ENCODE measurements at regions not wholly inside any gene's neighbourhood (a gene's known extent, or its start where the extent isn't known, plus 50 kb on each side); places are given as distances from the start of the nearest gene placed in this dataset.

- no peak for DNase-seq
Measured at GRCh38 chr2:239776436-239777005, 248.6 kb downstream of the NDUFA10 start.

- DNase-seq, result no peak
Measured at GRCh38 chr2:239775623-239776435, 249.3 kb downstream of the NDUFA10 start.

DNA sequence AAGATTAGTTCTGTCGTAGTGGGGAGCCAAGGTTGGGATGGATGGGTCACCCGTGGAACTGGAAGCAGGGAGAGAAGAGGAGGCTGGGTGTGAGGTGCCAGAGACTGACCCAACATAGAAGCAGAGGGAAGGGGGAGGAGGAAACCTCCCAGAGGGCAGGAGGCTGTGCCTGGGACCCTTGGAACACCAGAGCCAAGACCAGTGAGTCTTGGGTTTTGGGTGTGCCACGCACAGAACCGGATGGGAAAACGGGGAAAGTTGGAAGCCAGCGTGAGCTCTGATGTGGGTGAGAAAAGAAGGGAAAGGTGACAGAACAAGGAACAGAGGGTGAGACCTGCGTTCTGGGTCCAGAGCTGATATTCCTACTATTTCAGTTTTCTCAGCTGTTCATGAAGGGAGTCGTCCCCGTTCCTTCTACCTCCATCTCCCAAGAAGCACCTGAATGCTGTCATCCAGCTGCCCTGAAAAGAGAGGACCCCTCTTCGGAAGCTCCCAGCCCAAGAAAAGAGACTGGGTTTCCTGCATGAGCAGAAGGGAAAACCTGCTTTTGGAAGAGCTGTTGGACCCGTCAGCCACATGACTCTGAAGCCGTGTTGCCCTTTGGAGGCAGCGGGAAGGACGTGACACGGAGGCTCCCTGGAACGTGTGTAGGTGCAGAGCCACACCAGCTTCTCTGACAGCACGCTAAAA is 250.1 kb downstream of the NDUFA10 start:
- DNase-seq, result no peak

- DNase-seq, result no peak
Measured at GRCh38 chr2:239774142-239774462, 251.0 kb downstream of the NDUFA10 start.

DNA sequence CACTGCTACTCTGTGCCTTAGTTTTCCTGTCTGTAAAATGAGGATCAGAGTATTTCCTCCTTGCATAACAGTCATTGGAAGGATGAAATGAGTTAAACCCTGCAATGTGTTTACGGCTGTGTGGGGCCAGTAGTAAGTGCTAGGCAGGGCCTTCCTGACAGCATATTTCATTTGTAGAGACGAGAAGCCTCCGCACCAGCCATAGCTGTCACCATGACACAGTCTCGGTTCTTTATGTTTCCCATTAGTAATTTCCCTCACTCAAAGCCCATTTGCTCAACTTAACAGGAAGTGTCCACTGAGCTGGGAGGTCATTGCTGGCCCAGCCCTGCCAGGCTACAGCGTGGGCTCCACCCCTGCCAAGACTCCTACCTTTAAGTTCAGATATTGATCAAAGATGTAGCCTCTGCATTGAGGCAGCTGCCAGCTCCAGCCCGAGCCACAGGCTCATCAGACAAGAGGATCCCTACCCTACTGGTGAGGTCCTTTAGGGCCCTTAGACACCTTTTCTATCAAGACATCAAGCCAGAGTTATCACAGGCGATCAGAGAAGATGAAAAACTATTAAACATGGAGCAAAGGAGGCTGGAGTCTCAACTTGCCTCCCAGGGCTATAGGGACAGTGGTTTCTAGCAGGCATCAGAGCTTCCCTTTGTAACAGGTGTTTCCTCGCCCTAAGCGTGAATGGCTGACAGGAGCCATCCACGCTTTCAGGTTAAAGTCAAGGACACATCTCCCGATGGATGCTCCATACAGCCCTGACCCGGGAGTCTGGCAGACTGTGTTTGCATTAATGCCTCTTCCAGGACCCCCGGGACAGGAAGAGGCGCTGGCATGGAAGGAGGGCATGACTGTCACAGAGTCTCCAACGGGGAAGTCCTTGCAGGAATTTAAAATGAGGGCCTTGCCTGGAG is 251.7 kb downstream of the NDUFA10 start:
- no peak for DNase-seq

GRCh38 chr2:239772721-239773120 is 252.4 kb downstream of the NDUFA10 start:
- no peak for DNase-seq

GRCh38 chr2:239770246-239770639 is 254.9 kb downstream of the NDUFA10 start:
- no peak for DNase-seq

DNA sequence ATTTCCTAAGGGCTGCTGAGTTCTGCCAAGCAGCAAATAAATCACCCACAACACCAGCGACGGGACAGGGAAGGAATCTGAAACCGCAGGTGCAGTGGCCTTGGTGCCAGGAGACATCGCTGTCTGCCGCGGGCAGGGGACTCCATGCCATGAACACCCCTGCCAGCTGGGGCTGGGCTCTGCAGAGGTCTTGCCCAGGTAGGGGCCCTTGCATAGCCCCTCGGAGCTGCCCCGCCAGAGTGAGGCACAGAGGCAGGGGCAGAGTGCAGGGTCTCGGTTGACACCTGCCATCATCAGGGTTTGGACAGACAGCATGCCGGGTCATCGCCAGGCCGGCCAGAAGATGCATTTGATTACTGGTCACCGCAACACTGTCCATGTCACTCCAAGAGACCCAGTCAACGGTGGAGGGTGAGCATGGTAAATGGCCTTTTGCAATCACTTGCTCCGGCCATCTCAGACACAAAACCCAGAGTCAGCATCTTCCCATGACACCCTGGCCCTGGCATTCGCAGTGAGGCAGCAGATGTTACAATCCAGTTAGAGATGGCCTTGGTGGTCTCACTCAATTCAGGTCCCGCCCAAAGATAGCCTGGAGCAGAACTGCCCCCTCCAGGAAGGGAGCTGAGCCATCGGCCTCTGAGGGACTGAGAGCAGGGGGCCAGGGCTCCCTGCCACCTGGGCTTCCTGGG is 255.4 kb downstream of the NDUFA10 start:
- no peak for DNase-seq

- DNase-seq, result no peak
Measured at GRCh38 chr2:239768907-239769553, 256.1 kb downstream of the NDUFA10 start.

DNA sequence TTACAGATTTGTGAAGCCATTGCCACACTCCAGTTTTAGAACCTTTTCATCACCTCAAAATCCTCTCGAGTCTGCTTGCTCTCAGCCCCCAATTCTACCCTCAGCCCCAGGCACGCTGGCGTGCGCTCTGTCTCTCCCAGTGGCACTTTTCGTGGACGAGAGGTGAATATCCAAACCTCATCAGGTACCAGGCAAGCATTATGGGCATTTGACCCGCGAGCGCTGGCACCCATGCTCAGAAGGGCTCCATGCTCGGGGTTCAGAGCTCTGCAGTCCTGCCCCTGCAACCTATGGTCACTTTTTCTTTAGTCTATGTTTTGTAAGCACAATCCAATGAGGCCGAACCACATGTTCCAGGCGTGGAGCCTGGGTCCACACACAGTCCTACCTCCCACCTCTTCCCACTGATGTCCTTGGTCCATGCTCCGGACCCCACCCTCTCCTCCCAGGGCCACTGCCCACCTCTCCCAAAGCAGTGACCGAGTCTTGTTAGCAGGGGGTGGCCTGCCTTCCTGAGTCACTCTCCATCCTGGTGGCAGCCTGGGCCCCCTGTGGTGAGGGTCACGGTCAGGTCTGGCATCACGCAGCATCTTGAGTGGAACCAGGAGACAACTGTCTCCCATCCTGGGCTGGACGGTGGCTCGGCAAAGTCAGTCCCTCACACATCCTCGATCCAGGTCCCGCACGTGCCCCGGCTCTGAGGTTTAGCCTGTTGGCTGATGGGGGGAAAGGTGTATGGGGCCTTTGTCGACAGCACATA is 256.9 kb downstream of the NDUFA10 start:
- no peak for DNase-seq

DNA sequence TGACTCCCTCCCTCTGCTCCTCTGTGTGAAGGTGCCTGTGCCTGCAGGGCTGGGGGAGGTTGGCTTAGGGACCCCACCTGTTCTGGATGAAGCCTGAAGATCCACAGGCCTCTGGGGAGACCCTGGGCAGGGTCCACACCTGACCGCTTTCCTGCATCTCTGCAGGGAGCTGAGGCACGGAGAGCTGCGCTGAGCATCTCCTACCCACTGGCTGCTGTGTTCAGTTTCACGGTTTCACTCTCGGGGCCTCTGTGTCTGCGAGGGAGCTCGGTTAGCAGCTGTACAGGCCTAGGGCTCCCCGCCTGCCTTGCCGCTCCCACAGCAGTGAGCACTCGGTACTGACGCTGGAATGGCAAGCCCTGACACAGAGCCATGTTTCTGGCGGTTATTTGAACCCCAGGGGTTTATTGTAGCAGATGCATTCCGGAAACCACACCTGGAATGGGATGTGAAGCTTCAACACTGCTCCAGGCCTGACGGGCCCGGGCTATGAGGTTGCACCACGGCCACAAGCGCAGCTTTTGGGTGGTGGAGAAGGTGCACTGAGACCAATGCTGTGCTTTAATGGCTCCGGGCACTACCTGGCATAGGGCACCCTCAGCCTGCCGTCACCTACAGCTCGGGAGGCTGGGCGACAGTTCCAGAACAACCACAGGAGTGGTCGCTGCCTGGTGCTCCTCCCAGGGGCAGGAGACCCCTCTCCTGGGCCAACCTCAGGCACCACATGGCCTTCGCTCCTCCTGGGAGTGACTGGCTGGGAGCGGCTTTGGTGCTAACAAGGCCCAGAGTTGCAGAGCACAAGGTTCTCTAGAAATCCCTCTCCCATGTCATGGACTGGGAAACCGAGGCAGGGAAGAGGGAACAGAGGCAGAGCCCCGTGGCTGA is 257.9 kb downstream of the NDUFA10 start:
- DNase-seq, result no peak

DNA sequence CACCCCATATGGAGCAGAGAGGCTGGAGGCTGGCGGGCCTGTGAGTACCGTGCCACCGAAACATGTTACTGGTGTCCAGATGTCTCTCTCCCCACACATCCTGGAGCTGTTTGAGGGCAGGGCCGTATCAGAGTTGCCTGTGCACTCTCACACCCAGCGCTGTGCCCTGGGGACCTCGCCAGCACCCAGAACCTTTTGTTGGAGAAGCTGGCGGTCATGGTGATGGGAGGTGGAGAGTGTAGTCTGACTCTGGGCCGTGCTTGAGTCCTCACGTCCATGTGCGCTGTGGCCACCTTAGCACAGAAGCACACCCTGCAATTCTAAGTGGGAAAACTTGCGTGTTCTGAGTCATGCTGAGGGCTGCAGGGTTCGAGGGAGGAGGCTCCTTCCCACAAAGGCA is 259.2 kb downstream of the NDUFA10 start:
- DNase-seq, result no peak

DNA sequence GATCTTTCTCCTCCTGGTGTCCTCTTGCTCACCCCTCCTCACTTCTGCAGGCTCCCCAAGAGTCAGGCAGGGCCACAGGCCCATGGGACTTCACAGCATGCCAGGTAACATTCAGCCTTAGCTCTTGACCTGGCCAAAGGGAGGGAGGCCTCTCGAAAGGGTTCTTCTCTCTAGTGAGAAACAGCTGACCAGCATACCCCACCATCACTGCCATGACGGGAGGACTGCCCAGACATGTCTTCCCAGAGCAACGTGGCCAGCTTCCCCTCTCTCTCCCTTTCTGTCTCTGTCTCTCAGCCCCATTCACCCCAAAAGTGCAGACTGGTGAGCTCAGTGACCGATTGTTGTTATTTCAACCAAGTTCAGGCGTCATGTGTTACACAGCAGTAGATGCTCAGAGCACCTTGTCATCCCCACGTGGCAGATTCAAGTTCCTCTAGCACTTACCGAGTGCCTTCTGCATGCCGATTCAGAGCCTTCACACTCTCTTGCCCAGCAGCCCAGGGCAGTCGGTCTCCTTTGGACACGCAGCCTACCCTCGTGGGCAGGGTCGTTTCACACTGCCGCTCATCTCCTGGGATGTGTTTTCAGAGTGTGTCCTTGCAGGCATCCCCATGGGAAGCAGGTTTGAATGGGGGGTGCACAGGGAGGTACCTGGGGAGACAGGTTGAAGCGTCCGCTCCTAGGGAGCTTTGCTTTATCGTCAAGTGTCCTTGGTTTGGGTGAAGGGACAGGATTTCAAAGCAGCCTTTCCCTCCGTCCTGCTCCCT is 259.9 kb downstream of the NDUFA10 start:
- DNase-seq, result no peak

- DNase-seq, result no peak
Measured at GRCh38 chr2:239763433-239764097, 261.6 kb downstream of the NDUFA10 start.

DNA sequence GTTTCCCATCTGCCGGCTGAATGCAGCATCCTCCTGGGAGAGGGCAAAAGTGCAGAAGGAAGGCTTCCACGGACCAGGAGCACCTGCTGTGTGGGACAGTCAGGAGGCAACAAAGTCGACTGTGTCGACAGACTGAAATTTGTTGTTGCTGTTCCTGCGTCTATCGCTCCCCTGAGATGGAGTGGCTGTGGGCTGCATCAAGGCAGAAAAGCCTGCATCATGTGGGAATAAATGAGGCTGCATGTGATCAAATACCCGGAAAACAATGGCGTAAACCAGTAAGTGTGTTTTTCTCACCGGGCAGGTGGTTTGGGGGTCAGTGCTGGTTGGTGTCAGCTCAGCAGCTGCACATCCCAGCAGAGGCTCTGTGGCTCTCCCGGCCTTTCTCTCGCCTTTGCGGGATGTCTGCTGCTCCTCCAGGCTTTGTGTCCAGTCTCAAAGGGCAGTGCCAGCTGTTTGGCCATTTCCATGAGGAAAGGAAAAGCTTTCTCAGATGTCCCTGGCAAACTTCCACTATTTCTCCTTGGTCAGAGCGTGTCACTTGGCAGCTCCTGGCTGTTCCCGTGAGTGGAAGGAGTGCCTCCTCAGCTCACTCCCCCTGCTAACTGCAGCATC is 262.4 kb downstream of the NDUFA10 start:
- no peak for DNase-seq

- DNase-seq, result no peak
Measured at GRCh38 chr2:239762106-239762505, 263.0 kb downstream of the NDUFA10 start.

DNA sequence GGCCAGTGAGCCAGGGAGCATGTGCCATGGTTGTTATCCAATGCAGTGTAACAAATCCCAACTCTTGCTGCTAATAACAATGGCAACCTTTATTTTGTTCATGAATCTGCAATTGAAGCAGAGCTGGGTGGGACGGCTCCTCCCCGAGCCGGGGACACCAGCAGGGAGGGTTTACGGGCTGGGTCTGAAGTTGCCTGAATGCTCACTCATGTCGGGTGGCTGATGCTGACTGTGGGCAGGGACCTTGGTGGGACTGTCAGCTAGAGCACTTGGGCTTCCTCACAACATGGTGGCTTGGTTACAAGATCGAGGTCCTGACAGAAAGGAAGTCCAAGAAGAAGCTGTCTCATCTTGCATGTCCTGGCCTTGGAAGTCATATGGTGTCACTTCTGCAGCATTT is 264.5 kb downstream of the NDUFA10 start:
- no peak for DNase-seq

- DNase-seq, result no peak
Measured at GRCh38 chr2:239758279-239758877, 266.8 kb downstream of the NDUFA10 start.
